ENCODE measurements at regions not wholly inside any gene's neighbourhood (a gene's known extent, or its start where the extent isn't known, plus 50 kb on each side); places are given as distances from the start of the nearest gene placed in this dataset.
"Not testable (repeated sequence)": the region's sequence is repeated elsewhere in the genome, so short reads cannot be mapped to it uniquely, and the experiment has no call there.

DNA sequence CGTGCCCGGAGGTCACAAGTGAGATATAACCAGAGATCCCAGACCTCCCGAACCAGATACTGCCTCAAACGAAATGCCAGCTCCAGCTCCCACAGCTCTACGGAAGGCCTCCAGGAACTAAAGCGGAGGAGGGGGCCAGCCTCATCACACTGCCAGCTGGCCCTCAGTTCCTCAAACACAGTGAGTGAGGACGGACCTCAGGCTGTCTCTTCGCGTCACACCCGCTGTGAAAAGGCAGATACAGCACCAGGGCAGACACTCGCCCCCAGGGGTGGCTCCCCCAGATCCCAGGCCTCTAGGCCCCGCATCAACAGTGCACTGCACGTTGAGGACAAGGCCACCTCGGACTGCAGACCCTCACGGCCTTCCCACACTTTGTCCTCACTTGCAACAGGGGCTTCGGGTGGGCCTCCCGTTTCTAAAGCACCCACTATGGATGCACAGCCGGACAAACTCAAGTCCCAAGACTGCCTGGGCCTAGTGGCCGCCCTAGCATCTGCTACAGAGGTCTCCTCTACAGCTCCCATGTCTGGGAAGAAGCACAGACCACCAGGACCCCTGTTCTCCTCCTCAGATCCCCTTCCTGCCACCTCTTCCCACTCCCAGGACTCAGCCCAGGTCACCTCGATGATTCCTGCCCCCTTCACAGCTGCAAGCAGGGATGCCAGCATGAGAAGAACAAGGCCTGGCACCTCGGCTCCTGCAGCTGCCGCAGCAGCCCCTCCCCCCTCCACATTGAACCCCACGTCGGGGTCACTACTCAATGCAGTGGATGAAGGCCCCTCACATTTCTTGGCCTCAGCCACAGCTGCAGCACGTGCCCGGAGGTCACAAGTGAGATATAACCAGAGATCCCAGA, 149.3 kb upstream of the C1QTNF3 start:
- not testable (repeated sequence) for H3K4me1 ChIP-seq (ENCODE audit: insufficient read depth, low read length); H4K20me1 ChIP-seq (ENCODE audit: insufficient read depth, low read length); H3K27ac ChIP-seq (ENCODE audit: low read depth, low read length); H3K27me3 ChIP-seq (ENCODE audit: insufficient read depth, low read length); H3K9me3 ChIP-seq (ENCODE audit: low read depth, low read length); H3K4me3 ChIP-seq (ENCODE audit: insufficient read depth, low read length); H2AFZ ChIP-seq (ENCODE audit: low read length); H3K4me2 ChIP-seq (ENCODE audit: insufficient read depth, low read length); H3K36me3 ChIP-seq (ENCODE audit: insufficient read depth, low read length); H3K79me2 ChIP-seq (ENCODE audit: insufficient read depth, low read length)
- DNase-seq (ENCODE audit: insufficient read length, low spot score, missing footprints) = peak; percentile 29

DNA sequence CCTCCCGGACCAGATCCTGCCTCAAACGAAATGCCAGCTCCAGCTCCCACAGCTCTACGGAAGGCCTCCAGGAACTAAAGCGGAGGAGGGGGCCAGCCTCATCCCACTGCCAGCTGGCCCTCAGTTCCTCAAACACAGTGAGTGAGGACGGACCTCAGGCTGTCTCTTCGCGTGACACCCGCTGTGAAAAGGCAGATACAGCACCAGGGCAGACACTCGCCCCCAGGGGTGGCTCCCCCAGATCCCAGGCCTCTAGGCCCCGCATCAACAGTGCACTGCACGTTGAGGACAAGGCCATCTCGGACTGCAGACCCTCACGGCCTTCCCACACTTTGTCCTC, 149.9 kb upstream of the C1QTNF3 start:
- not testable (repeated sequence) for H3K4me1 ChIP-seq (ENCODE audit: insufficient read depth, low read length); DNase-seq (ENCODE audit: insufficient read length, low spot score, missing footprints); H3K9me3 ChIP-seq (ENCODE audit: low read depth, low read length); H4K20me1 ChIP-seq (ENCODE audit: insufficient read depth, low read length); H3K79me2 ChIP-seq (ENCODE audit: insufficient read depth, low read length); H3K4me3 ChIP-seq (ENCODE audit: insufficient read depth, low read length); H2AFZ ChIP-seq (ENCODE audit: low read length); H3K4me2 ChIP-seq (ENCODE audit: insufficient read depth, low read length); H3K27ac ChIP-seq (ENCODE audit: low read depth, low read length); H3K36me3 ChIP-seq (ENCODE audit: insufficient read depth, low read length); H3K27me3 ChIP-seq (ENCODE audit: insufficient read depth, low read length)

DNA sequence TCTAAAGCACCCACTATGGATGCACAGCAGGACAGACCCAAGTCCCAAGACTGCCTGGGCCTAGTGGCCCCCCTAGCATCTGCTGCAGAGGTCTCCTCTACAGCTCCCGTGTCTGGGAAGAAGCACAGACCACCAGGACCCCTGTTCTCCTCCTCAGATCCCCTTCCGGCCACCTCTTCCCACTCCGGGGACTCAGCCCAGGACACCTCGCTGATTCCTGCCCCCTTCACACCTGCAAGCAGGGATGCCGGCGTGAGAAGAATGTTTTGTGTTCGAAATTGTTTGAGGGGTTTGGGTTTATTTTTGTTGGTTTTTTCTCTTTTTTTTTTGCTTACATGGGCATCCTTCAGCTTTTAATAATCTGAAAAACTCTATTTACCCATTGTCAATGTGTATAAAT, 150.3 kb upstream of the C1QTNF3 start:
- not testable (repeated sequence) for H3K27ac ChIP-seq (ENCODE audit: low read depth, low read length); H3K79me2 ChIP-seq (ENCODE audit: insufficient read depth, low read length); H4K20me1 ChIP-seq (ENCODE audit: insufficient read depth, low read length); H3K9me3 ChIP-seq (ENCODE audit: low read depth, low read length); H3K27me3 ChIP-seq (ENCODE audit: insufficient read depth, low read length); DNase-seq (ENCODE audit: insufficient read length, low spot score, missing footprints); H2AFZ ChIP-seq (ENCODE audit: low read length); H3K36me3 ChIP-seq (ENCODE audit: insufficient read depth, low read length); H3K4me2 ChIP-seq (ENCODE audit: insufficient read depth, low read length); H3K4me3 ChIP-seq (ENCODE audit: insufficient read depth, low read length); H3K4me1 ChIP-seq (ENCODE audit: insufficient read depth, low read length)

DNA sequence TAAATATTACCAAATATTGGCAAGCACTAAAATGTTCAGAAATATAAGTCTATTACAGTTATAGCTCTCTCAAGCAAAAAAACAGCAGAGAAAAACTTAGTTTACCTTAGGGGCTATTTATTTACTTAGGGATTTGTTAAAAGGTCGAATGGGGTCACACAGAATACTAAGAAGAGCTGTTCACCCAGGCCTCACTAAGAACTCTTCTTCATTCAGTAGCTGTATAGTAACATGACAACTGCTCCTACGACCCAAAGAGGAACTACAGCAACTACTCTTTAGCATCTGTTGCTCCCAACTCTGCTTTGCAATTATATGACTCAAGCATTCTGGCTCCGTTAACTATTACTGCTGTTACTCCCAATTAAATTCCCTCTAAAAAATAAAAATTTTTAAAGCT, 150.8 kb upstream of the C1QTNF3 start:
- H3K27ac ChIP-seq (ENCODE audit: low read depth, low read length); H3K27me3 ChIP-seq (ENCODE audit: insufficient read depth, low read length); DNase-seq (ENCODE audit: insufficient read length, low spot score, missing footprints); H3K4me1 ChIP-seq (ENCODE audit: insufficient read depth, low read length); H3K79me2 ChIP-seq (ENCODE audit: insufficient read depth, low read length); H3K4me3 ChIP-seq (ENCODE audit: insufficient read depth, low read length); H4K20me1 ChIP-seq (ENCODE audit: insufficient read depth, low read length); H3K9me3 ChIP-seq (ENCODE audit: low read depth, low read length); H2AFZ ChIP-seq (ENCODE audit: low read length); H3K4me2 ChIP-seq (ENCODE audit: insufficient read depth, low read length); H3K36me3 ChIP-seq (ENCODE audit: insufficient read depth, low read length): not testable (repeated sequence)

DNA sequence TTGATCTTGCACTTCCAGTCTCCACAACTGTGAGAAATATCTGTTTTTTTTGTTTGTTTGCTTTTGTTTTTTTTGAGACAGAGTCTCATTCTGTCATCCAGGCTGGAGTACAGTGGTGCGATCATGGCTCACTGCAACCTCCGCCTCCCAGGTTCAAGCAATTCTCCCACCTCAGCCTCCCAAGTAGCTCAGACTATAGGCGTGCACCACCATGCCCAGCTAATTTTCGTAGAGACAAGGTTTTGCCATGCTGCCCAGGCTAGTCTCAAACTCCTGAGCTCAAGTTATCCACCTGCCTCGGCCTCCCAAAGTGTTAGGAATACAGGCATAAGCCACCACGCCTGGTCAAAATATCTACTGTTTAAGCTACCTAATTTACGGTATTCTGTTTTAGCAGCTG, 153.1 kb upstream of the C1QTNF3 start:
- not testable (repeated sequence) for H3K4me1 ChIP-seq (ENCODE audit: insufficient read depth, low read length); H3K9me3 ChIP-seq (ENCODE audit: low read depth, low read length); H3K4me2 ChIP-seq (ENCODE audit: insufficient read depth, low read length); H3K36me3 ChIP-seq (ENCODE audit: insufficient read depth, low read length); H2AFZ ChIP-seq (ENCODE audit: low read length); DNase-seq (ENCODE audit: insufficient read length, low spot score, missing footprints); H3K4me3 ChIP-seq (ENCODE audit: insufficient read depth, low read length); H3K27ac ChIP-seq (ENCODE audit: low read depth, low read length); H3K79me2 ChIP-seq (ENCODE audit: insufficient read depth, low read length); H4K20me1 ChIP-seq (ENCODE audit: insufficient read depth, low read length); H3K27me3 ChIP-seq (ENCODE audit: insufficient read depth, low read length)

DNA sequence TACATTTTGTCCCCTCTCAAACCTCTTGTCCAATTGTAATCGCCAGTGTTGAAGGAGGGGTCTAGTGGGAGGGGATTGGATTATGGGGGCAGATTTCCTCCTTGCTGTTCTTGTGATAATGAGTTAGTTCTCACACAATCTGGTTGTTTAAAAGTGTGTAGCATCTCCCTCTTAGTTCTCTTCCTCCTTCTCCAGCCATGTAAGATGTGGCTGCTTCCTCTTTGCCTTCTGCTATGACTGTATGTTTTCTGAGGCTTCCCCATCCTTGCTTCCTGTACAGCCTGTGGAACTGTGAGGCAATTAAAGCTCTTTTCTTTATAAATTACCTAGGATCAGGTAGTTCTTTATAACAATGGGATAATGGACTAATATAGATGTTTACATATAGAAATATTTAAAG, 162.3 kb upstream of the C1QTNF3 start:
- H3K4me1 ChIP-seq (ENCODE audit: insufficient read depth, low read length); DNase-seq (ENCODE audit: insufficient read length, low spot score, missing footprints); H3K79me2 ChIP-seq (ENCODE audit: insufficient read depth, low read length); H4K20me1 ChIP-seq (ENCODE audit: insufficient read depth, low read length); H3K4me3 ChIP-seq (ENCODE audit: insufficient read depth, low read length); H3K4me2 ChIP-seq (ENCODE audit: insufficient read depth, low read length); H3K9me3 ChIP-seq (ENCODE audit: low read depth, low read length); H3K27ac ChIP-seq (ENCODE audit: low read depth, low read length); H3K36me3 ChIP-seq (ENCODE audit: insufficient read depth, low read length); H2AFZ ChIP-seq (ENCODE audit: low read length); H3K27me3 ChIP-seq (ENCODE audit: insufficient read depth, low read length): not testable (repeated sequence)

DNA sequence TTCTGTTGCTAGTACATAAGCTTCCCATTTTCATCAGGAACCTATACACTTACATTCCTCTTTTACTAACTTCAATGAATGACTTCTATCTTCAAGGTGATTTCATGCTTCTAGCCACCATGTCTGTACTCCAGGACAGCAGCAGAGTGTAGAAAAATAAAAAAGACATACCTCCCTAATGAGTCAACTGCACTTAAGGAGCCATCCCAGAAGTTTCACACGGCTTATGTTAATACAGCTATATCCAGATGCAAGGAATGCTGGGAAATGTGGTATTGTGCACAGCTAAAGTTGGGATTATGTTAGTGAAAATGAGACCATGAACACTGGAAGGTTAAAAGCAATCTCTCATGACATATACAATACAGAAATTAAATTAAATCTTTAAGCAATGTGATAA, 174.4 kb upstream of the C1QTNF3 start:
- H3K27me3 ChIP-seq (ENCODE audit: insufficient read depth, low read length); DNase-seq (ENCODE audit: insufficient read length, low spot score, missing footprints); H3K4me2 ChIP-seq (ENCODE audit: insufficient read depth, low read length); H3K79me2 ChIP-seq (ENCODE audit: insufficient read depth, low read length); H2AFZ ChIP-seq (ENCODE audit: low read length); H3K27ac ChIP-seq (ENCODE audit: low read depth, low read length); H4K20me1 ChIP-seq (ENCODE audit: insufficient read depth, low read length); H3K9me3 ChIP-seq (ENCODE audit: low read depth, low read length); H3K36me3 ChIP-seq (ENCODE audit: insufficient read depth, low read length); H3K4me3 ChIP-seq (ENCODE audit: insufficient read depth, low read length); H3K4me1 ChIP-seq (ENCODE audit: insufficient read depth, low read length): not testable (repeated sequence)

DNA sequence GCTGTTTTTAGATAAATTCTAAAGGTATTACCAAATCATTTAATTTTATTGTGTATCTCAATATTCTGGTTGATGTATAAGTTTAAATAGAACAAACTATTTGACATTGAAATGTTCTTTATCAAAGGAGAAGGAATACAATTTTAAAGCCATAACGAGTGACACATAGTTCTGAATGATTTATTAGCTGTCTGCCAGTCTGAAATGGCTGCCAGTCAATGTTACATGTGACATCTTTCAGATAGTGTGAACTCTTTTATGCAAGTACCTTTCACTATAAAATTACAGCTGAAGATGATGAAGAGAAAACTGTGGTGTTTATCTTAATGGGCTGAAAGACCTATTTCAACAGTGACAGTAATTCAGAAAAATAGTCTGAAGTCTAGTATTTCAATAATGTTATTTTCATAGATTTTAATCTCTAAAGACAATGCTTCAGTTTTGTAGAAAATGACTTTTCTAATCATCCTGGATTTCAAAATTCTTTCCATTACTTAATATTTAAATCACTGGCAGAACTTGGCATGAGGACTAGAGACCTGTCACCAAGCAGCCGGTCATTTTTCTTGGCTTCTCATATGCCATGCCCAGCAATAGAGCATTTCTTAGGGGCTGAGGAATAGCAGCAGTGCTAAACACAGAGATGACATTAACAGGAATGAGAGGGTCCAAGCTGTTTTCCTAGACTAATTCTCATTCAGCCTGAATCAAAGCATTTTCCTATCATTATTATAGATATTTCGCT, 178.5 kb upstream of the C1QTNF3 start:
- not testable (repeated sequence) for H2AFZ ChIP-seq (ENCODE audit: low read length); H3K4me3 ChIP-seq (ENCODE audit: insufficient read depth, low read length); H3K4me2 ChIP-seq (ENCODE audit: insufficient read depth, low read length); H3K36me3 ChIP-seq (ENCODE audit: insufficient read depth, low read length); H3K27me3 ChIP-seq (ENCODE audit: insufficient read depth, low read length); DNase-seq (ENCODE audit: insufficient read length, low spot score, missing footprints); H3K27ac ChIP-seq (ENCODE audit: low read depth, low read length); H3K9me3 ChIP-seq (ENCODE audit: low read depth, low read length); H3K4me1 ChIP-seq (ENCODE audit: insufficient read depth, low read length); H4K20me1 ChIP-seq (ENCODE audit: insufficient read depth, low read length); H3K79me2 ChIP-seq (ENCODE audit: insufficient read depth, low read length)

DNA sequence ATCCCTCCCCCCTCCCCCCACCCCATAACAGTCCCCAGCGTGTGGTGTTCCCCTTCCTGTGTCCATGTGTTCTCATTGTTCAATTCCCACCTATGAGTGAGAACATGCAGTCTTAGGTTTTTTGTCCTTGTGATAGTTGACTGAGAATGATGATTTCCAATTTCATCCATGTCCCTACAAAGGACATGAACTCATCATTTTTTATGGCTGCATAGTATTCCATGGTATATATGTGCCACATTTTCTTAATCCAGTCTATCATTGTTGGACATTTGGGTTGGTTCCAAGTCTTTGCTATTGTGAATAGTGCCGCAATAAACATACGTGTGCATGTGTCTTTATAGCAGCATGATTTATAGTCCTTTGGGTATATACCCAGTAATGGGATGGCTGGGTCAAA, 180.1 kb upstream of the C1QTNF3 start:
- not testable (repeated sequence) for H3K9me3 ChIP-seq (ENCODE audit: low read depth, low read length); H4K20me1 ChIP-seq (ENCODE audit: insufficient read depth, low read length); H2AFZ ChIP-seq (ENCODE audit: low read length); H3K4me2 ChIP-seq (ENCODE audit: insufficient read depth, low read length); H3K79me2 ChIP-seq (ENCODE audit: insufficient read depth, low read length); H3K4me3 ChIP-seq (ENCODE audit: insufficient read depth, low read length); H3K4me1 ChIP-seq (ENCODE audit: insufficient read depth, low read length); H3K27ac ChIP-seq (ENCODE audit: low read depth, low read length); DNase-seq (ENCODE audit: insufficient read length, low spot score, missing footprints); H3K36me3 ChIP-seq (ENCODE audit: insufficient read depth, low read length); H3K27me3 ChIP-seq (ENCODE audit: insufficient read depth, low read length)

Data from osteoblast (primary cell).